ENCODE measurements at regions not wholly inside any gene's neighbourhood (a gene's known extent, or its start where the extent isn't known, plus 50 kb on each side); places are given as distances from the start of the nearest gene placed in this dataset.

GRCh38 chr2:9681427-9681817 is 50.6 kb upstream of the YWHAQ start:
- TF ChIP-seq YY1 (IDR thresholded peaks at IDR 0.05; ENCODE audit: insufficient read depth, insufficient read length): no peak
- no peak for TF ChIP-seq ZNF274 (IDR thresholded peaks at IDR 0.05; ENCODE audit: low read depth, low read length)
- no peak for TF ChIP-seq SUZ12 (IDR thresholded peaks at IDR 0.05; ENCODE audit: extremely low read depth, insufficient read depth, insufficient read length)

Measured in NT2/D1 (cell line).